IMR-90 (cell line): ENCODE measurements at regions not wholly inside any gene's neighbourhood (a gene's known extent, or its start where the extent isn't known, plus 50 kb on each side); places are given as distances from the start of the nearest gene placed in this dataset.
A peak's percentile ranks its signal among the peaks of the same experiment; 100 is the strongest.

ENCODE experiments used
- ATAC-seq: fragments of 200-7000 bp; cut with Tn5 transposase; 2 replicates; pipeline ENCODE4 v1.9.1; 2020; ENCODE audit warnings: low read depth, mild to moderate bottlenecking, moderate library complexity
- BruUV-seq: library from RNA; stranded (reverse); fragments of 400-500 nt; replicated peaks from 2 replicates; lab custom pipeline; 2021; lab: Mats Ljungman, UMichigan
- CTCF ChIA-PET: fragments of 300-600 bp; formaldehyde crosslinking; extraction: SDS; loops from one replicate; lab custom pipeline; 2021; ENCODE audit warnings: antibody characterized with exemption; lab: Yijun Ruan, JAX
- POLR2A ChIA-PET: fragments of 300-600 bp; sonication (Branson Sonifier 250); formaldehyde crosslinking; loops from one replicate; lab custom pipeline; 2022; ENCODE audit warnings: antibody characterized with exemption; ENCODE audit not compliant: unreplicated experiment; lab: Charles Lee
- DNase-seq: peaks from one replicate; pipeline ENCODE4 v3.0.0; 2013
- H2AFZ ChIP-seq: replicated peaks from 2 replicates; pipeline ENCODE3; 2013; ENCODE audit warnings: low read length, mild to moderate bottlenecking; ENCODE audit not compliant: poor library complexity
- H2AK5ac ChIP-seq: 2 replicates; pipeline ENCODE4 v1.6.1; 2013; ENCODE audit warnings: low read depth, low read length, inconsistent platforms
- H2AK9ac ChIP-seq: replicated peaks from 2 replicates; pipeline ENCODE3; 2013; ENCODE audit warnings: mild to moderate bottlenecking, low read depth, low read length, moderate library complexity; ENCODE audit not compliant: poor library complexity
- H2BK120ac ChIP-seq: 2 replicates; pipeline ENCODE4 v1.6.1; 2013; ENCODE audit warnings: low read depth, low read length, inconsistent platforms
- H2BK15ac ChIP-seq: 3 replicates; pipeline ENCODE4 v1.6.1; 2013; ENCODE audit warnings: low read depth, low read length, inconsistent platforms
- H2BK20ac ChIP-seq: 2 replicates; pipeline ENCODE4 v1.6.1; 2013; ENCODE audit warnings: low read depth, mild to moderate bottlenecking, inconsistent platforms, low read length, moderate library complexity
- H2BK5ac ChIP-seq: 2 replicates; pipeline ENCODE4 v1.6.1; 2013; ENCODE audit warnings: mild to moderate bottlenecking, low read depth, low read length, inconsistent platforms; ENCODE audit not compliant: poor library complexity, severe bottlenecking
- H3K14ac ChIP-seq: replicated peaks from 2 replicates; pipeline ENCODE4 v1.6.1; 2013; ENCODE audit warnings: low read depth, low read length, inconsistent platforms
- H3K18ac ChIP-seq: 2 replicates; pipeline ENCODE4 v1.6.1; 2013; ENCODE audit warnings: low read depth, low read length, control low read depth
- H3K23ac ChIP-seq: 2 replicates; pipeline ENCODE4 v1.6.1; 2013; ENCODE audit warnings: low read depth, low read length, inconsistent platforms
- H3K27ac ChIP-seq: 2 replicates; pipeline ENCODE4 v1.5.1; 2013; ENCODE audit warnings: mild to moderate bottlenecking, control low read depth, low read length; ENCODE audit not compliant: insufficient read depth
- H3K27me3 ChIP-seq: 2 replicates; pipeline ENCODE4 v1.6.1; 2013; ENCODE audit warnings: low read length; ENCODE audit not compliant: control insufficient read depth, insufficient read depth
- H3K36me3 ChIP-seq: 2 replicates; pipeline ENCODE4 v1.6.1; 2013; ENCODE audit warnings: low read length, mixed read lengths; ENCODE audit not compliant: control insufficient read depth, insufficient read depth
- H3K4ac ChIP-seq: 2 replicates; pipeline ENCODE4 v1.6.1; 2013; ENCODE audit warnings: low read depth, low read length, inconsistent platforms
- H3K4me1 ChIP-seq: 2 replicates; pipeline ENCODE4 v1.6.1; 2013; ENCODE audit warnings: low read length, mixed read lengths; ENCODE audit not compliant: control insufficient read depth, insufficient read depth
- H3K4me2 ChIP-seq: 2 replicates; pipeline ENCODE4 v1.6.1; 2013; ENCODE audit warnings: low read depth, mild to moderate bottlenecking, control low read depth, low read length, moderate library complexity
- H3K4me3 ChIP-seq: 2 replicates; pipeline ENCODE4 v1.5.1; 2013; ENCODE audit warnings: low read depth, mild to moderate bottlenecking, control low read depth, low read length, moderate library complexity; ENCODE audit not compliant: insufficient read depth
- H3K56ac ChIP-seq: 2 replicates; pipeline ENCODE4 v1.6.1; 2013; ENCODE audit warnings: low read length, inconsistent platforms; ENCODE audit not compliant: insufficient read depth; ENCODE audit errors: extremely low read depth
- H3K79me1 ChIP-seq, 2 experiments: 2 replicates each; pipeline ENCODE4 v1.6.1; 2013; ENCODE audit warnings: low read length in 2 of 2, inconsistent platforms in 1 of 2, low read depth in 1 of 2
- H3K9ac ChIP-seq: 2 replicates; pipeline ENCODE4 v1.6.1; 2013; ENCODE audit warnings: low read depth, low read length, control low read depth
- H3K9me1 ChIP-seq: 2 replicates; pipeline ENCODE4 v1.6.1; 2013; ENCODE audit warnings: low read length, inconsistent platforms; ENCODE audit not compliant: insufficient read depth
- H3K9me3 ChIP-seq: 2 replicates; pipeline ENCODE4 v1.6.1; 2013; ENCODE audit warnings: low read length; ENCODE audit not compliant: control insufficient read depth, insufficient read depth
- H4K20me1 ChIP-seq: 2 replicates; pipeline ENCODE4 v1.6.1; 2013; ENCODE audit warnings: low read length, inconsistent platforms; ENCODE audit not compliant: insufficient read depth
- H4K5ac ChIP-seq: 2 replicates; pipeline ENCODE4 v1.6.1; 2013; ENCODE audit warnings: mild to moderate bottlenecking, low read depth, low read length, control low read depth
- H4K8ac ChIP-seq, 2 experiments: 2 replicates each; pipeline ENCODE4 v1.6.1; 2013; ENCODE audit warnings: low read depth in 2 of 2, low read length in 2 of 2, control low read depth in 1 of 2, inconsistent platforms in 1 of 2
- H4K91ac ChIP-seq: 2 replicates; pipeline ENCODE4 v1.6.1; 2013; ENCODE audit warnings: low read depth, low read length, inconsistent platforms; ENCODE audit not compliant: insufficient read depth
- BHLHE40 ChIP-seq: fragments of 150-350 bp; IDR thresholded peaks from 2 replicates; pipeline ENCODE4 v1.6.1; 2016; ENCODE audit warnings: mild to moderate bottlenecking, low read depth, low read length
- CEBPB ChIP-seq: IDR thresholded peaks from 2 replicates; pipeline ENCODE4 v1.6.1; 2012; ENCODE audit warnings: low read depth, low read length, improper control_type of control experiment
- CHD1 ChIP-seq: IDR thresholded peaks from 2 replicates; pipeline ENCODE4 v1.6.1; 2012; ENCODE audit warnings: low read depth, low read length, improper control_type of control experiment
- CTCF ChIP-seq: conservative IDR thresholded peaks from 2 replicates; pipeline ENCODE4 v1.5.1; 2012; ENCODE audit warnings: mild to moderate bottlenecking, low read depth, low read length, improper control_type of control experiment
- ELK1 ChIP-seq: fragments of 150-350 bp; IDR thresholded peaks from 2 replicates; pipeline ENCODE4 v1.6.1; 2016; ENCODE audit warnings: low read depth, mild to moderate bottlenecking, low read length, moderate library complexity, borderline replicate concordance
- FOS ChIP-seq: fragments of 150-350 bp; IDR thresholded peaks from 2 replicates; pipeline ENCODE4 v1.6.1; 2016; ENCODE audit warnings: low read depth, low read length
- MAFK ChIP-seq: IDR thresholded peaks from 2 replicates; pipeline ENCODE4 v1.6.1; 2012; ENCODE audit warnings: low read depth, low read length, improper control_type of control experiment
- MAZ ChIP-seq: IDR thresholded peaks from 2 replicates; pipeline ENCODE4 v1.6.1; 2012; ENCODE audit warnings: low read depth, mild to moderate bottlenecking, low read length, improper control_type of control experiment, moderate library complexity, borderline replicate concordance
- MXI1 ChIP-seq: IDR thresholded peaks from 2 replicates; pipeline ENCODE4 v1.6.1; 2012; ENCODE audit warnings: low read depth, mild to moderate bottlenecking, low read length, moderate library complexity, borderline replicate concordance
- NFE2L2 ChIP-seq: fragments of 150-350 bp; IDR thresholded peaks from 2 replicates; pipeline ENCODE4 v1.6.1; 2016; ENCODE audit warnings: low read depth, mild to moderate bottlenecking, low read length
- POLR2A ChIP-seq: IDR thresholded peaks from 2 replicates; pipeline ENCODE4 v1.6.1; 2012; ENCODE audit warnings: mild to moderate bottlenecking, low read depth, low read length
- RAD21 ChIP-seq: IDR thresholded peaks from 2 replicates; pipeline ENCODE4 v1.6.1; 2012; ENCODE audit warnings: low read length, improper control_type of control experiment
- RCOR1 ChIP-seq: IDR thresholded peaks from 2 replicates; pipeline ENCODE4 v1.6.1; 2012; ENCODE audit warnings: mild to moderate bottlenecking, low read length, improper control_type of control experiment; ENCODE audit not compliant: insufficient replicate concordance
- RFX5 ChIP-seq: IDR thresholded peaks from 2 replicates; pipeline ENCODE4 v1.8.0; 2012; ENCODE audit warnings: low read depth, mild to moderate bottlenecking, low read length, moderate library complexity
- SMC3 ChIP-seq: fragments of 150-350 bp; IDR thresholded peaks from 2 replicates; pipeline ENCODE4 v1.6.1; 2016; ENCODE audit warnings: low read depth, mild to moderate bottlenecking, antibody characterized with exemption, low read length, moderate library complexity
- USF2 ChIP-seq: fragments of 150-350 bp; IDR thresholded peaks from 2 replicates; pipeline ENCODE4 v1.6.1; 2017; ENCODE audit warnings: mild to moderate bottlenecking, antibody characterized with exemption, low read length, low read depth
- WGBS, 2 experiments: methylation state at CpG; one replicate each; pipeline versions ENCODE4 v1.1.5 to v1.1.7; 2013; ENCODE audit warnings: missing lambda C conversion rate in 2 of 2; ENCODE audit not compliant: insufficient read length in 1 of 2; ENCODE audit errors: extremely low coverage in 2 of 2; 5-methylcytosine and 5-hydroxymethylcytosine counted together
- dilution Hi-C: fragments of 300-500 bp; cut with HindIII; formaldehyde crosslinking; loops from one replicate; pipeline ENCODE4 v1.14.3; 2018; ENCODE audit warnings: low sequenced_read_pairs; ENCODE audit not compliant: unreplicated experiment
- in situ Hi-C: fragments of 300-500 bp; cut with MboI; formaldehyde crosslinking; loops from 3 replicates; pipeline ENCODE4 v1.14.3; 2019; ENCODE audit warnings: low sequenced_read_pairs, inconsistent platforms, mixed read lengths
- intact Hi-C: fragments of 100-400 bp; cut with micrococcal nuclease; formaldehyde crosslinking; loops from 2 replicates; pipeline ENCODE4 v1.10.0; 2022

GRCh38 chr4:127069675-127070074 is 563.1 kb upstream of the INTU start:
- no peak overlapping the region for H2BK5ac ChIP-seq
- TF ChIP-seq ELK1, result no peak
- TF ChIP-seq CTCF, result no peak
- no peak for TF ChIP-seq RAD21
- TF ChIP-seq NFE2L2, result no peak
- TF ChIP-seq BHLHE40, result no peak
- TF ChIP-seq USF2, result no peak
- no peak for TF ChIP-seq POLR2A
- TF ChIP-seq RFX5, result no peak
- TF ChIP-seq CEBPB, result no peak
- no peak for TF ChIP-seq SMC3
- TF ChIP-seq FOS, result no peak
- TF ChIP-seq MXI1, result no peak
- TF ChIP-seq RCOR1, result no peak
- TF ChIP-seq MAFK, result no peak
- TF ChIP-seq MAZ, result no peak
- TF ChIP-seq CHD1, result no peak
- H2BK15ac ChIP-seq, result no peak overlapping the region
- DNase-seq, result peak; percentile 32
- in situ Hi-C loops (no loop called here), dilution Hi-C loops (no loop called here), intact Hi-C loops (no loop called here)
- no peak overlapping the region for H4K91ac ChIP-seq
- no peaks in the 10 kb centered on the region for H3K36me3 ChIP-seq
- no peak for ATAC-seq
- H3K18ac ChIP-seq, result no peak overlapping the region
- no peak overlapping the region for H2AFZ ChIP-seq
- H3K4me1 ChIP-seq, result no peaks in the 10 kb centered on the region
- no peak overlapping the region for H3K23ac ChIP-seq
- no peaks in the 10 kb centered on the region for H3K9me3 ChIP-seq
- no peak overlapping the region for H3K4ac ChIP-seq
- ChIA-PET CTCF (no interaction called here), POLR2A (interaction anchor here (0.6 kb wide), 1 partner anchor 65 kb away, joined by 8 read pairs; no protein-coding TSS in a partner anchor)
- H3K4me3 ChIP-seq, result no peak overlapping the region
- no peak overlapping the region for H3K9ac ChIP-seq
- no peak overlapping the region for H2AK5ac ChIP-seq
- no peak overlapping the region for H2AK9ac ChIP-seq
- H3K14ac ChIP-seq, result no peak overlapping the region
- BruUV-seq, result no TSS peak
- 80% methylated on average over 1 of the region's 1 CpG; no CpG with 5 or more reads in 1 of the 2 experiments for WGBS, 2 experiments
- no peak overlapping the region for H3K27ac ChIP-seq
- H4K20me1 ChIP-seq, result no peaks in the 10 kb centered on the region
- no peak overlapping the region for H3K4me2 ChIP-seq
- H3K56ac ChIP-seq, result no peak overlapping the region
- H3K79me1 ChIP-seq, result no peaks in the 10 kb centered on the region
- H4K5ac ChIP-seq, result no peak overlapping the region
- no peak overlapping the region for H2BK20ac ChIP-seq
- no peaks in the 10 kb centered on the region for H3K9me1 ChIP-seq
- no peak overlapping the region for H4K8ac ChIP-seq
- H2BK120ac ChIP-seq, result no peak overlapping the region
- no peaks in the 10 kb centered on the region for H3K27me3 ChIP-seq
